GM10847 (cell line): ENCODE measurements at regions not wholly inside any gene's neighbourhood (a gene's known extent, or its start where the extent isn't known, plus 50 kb on each side); places are given as distances from the start of the nearest gene placed in this dataset.

Experiments used
- POLR2A ChIP-seq: IDR thresholded peaks from 2 replicates; pipeline ENCODE4 v1.6.1; 2011; ENCODE audit not compliant: insufficient read length; ENCODE audit errors: extremely low read depth

DNA sequence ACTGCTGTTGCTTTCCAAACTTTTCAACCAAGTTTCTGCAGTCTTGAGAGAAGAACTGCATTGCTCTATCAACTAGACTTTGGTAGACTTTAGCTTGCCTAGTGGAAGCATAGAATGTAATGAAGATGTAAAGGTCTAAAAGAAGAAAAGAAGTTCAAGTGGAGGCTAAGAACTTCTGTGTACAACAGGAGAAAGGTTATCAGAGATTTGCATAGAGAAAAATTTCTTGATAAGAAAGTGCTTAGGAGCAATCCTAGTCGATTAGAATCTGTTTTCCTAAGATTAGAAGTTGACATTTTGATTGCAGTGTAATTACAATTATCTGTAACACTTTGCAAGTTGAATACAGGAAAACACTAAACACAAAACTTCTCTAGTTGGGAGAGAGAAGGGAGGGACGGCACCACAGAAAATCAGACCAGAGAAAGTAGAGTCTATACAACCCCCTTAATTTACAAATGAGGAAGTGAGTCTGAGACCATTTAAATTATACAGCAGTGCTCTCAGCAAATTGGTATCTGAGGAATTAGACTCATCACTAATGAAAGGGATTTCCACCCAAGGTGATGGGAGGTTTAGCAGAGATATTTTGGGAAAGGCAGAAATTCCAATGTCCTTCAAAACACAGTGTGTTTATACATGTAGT is 194.3 kb upstream of the MARCKS start:
- no peak for TF ChIP-seq POLR2A

GRCh38 chr6:113664909-113665308 is 192.2 kb upstream of the MARCKS start:
- TF ChIP-seq POLR2A, result no peak

- no peak for TF ChIP-seq POLR2A
These were observed 188.3 kb upstream of the MARCKS start for GRCh38 chr6:113668641-113669408.

GRCh38 chr6:113669606-113670005 is 187.5 kb upstream of the MARCKS start:
- no peak for TF ChIP-seq POLR2A

DNA sequence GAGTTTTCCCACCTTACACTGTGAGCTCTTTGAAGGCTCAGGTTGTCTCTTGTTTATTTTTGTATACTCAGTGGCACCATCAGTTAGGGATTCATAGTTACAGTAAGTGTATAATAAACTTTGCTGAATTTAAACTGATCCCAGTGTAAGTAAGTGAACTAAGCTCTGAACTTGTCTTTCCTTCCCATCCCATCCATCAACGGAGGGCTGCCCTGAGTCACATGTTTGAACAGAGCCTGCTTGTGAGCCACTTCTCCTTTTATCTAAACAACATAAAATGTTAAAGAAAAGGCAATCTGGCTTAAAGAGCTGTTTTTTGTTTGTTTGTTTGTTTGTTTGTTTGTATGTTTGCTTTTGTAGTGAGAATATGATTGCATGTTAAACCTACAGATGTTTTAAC is 185.7 kb upstream of the MARCKS start:
- TF ChIP-seq POLR2A, result no peak

DNA sequence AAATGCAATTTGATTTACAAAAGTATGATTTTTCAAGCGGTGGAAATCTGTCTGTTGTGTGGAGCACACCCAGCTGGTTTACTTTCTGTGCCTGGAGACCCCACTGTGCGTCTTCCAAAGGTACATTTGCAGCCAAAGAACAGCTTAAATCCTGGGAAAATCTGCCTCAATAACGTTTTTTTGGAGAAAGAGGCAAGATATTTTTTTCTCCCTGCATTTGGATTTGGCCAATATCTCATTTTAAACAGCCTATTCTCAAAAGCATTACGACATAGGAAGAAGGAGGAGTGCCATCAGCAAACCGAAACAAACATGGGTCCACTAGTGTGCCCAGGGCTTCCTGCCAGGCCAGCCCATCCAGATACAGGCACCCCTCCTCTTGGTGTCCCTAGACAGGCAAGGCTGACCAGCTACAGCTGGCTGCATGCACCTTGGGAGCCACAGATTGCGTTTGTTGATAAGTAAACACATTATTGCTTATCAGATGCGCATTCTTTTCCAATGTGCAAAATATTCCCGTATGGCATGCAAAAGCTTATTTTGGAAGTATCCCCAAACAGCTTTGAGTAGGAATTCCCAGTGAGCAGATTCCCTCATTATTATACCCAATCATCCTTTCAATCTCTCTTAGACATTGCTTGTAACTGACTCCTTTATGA is 184.5 kb upstream of the MARCKS start:
- no peak for TF ChIP-seq POLR2A

DNA sequence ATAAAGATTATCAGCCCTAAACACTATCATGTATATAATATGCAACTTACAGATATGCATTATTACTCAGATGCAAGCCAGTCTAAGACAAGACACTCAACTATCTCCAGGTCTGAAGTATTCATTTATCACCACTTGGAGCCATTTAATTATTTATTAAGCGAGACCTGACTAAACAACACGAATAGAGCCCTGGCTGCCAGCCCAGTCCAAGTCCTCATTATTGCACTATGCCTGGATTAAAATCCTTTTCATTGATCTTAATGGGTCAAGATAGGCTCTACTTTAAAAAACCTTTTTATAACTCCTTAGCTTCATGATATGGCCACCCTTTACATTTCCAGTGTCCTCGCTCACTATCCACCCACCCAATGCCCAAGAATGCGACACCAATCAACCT is 183.1 kb upstream of the MARCKS start:
- no peak for TF ChIP-seq POLR2A

- TF ChIP-seq POLR2A, result no peak
These were observed 181.1 kb upstream of the MARCKS start for GRCh38 chr6:113676057-113676456.

DNA sequence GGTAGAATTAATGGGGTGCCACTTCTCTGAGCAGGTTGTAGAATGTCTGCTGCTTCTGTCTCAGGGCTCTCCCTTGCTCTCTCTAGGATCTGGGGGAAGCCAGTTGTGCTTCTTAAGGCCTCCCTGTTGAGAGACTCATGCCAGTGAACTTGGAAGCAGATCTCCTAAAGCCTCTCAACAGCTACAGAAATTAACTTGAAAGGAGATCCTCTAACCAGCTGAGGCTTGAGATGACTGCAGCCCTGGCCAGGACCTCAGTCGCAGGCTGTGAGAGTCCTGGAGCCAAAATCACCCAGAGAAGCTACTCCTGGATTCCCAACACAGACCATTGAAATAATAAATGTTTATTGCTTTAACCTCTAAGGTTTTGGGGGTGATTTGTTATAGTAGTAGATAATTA is 180.2 kb upstream of the MARCKS start:
- no peak for TF ChIP-seq POLR2A

- TF ChIP-seq POLR2A, result no peak
These were observed 178.1 kb upstream of the MARCKS start for GRCh38 chr6:113679051-113679450.

DNA sequence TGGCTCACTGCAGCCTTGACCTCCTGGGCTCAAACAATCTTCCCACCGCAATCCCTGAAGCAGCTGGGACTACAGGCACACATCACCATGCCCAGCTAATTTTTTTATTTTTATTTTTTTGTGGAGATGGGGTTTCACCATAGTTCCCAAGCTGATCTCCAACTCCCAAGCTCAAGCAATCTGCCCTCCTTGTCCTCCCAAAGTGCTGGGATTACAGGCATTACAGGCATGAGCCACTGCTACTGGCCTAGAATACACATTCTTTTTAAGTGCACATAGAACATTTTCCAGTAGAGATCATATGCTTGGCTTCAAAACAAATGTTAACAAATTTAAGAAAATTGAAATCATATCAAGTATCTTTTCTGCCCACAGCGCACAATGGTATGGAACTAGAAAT is 176.8 kb upstream of the MARCKS start:
- TF ChIP-seq POLR2A, result no peak

GRCh38 chr6:113683968-113684367 is 173.2 kb upstream of the MARCKS start:
- TF ChIP-seq POLR2A, result no peak

DNA sequence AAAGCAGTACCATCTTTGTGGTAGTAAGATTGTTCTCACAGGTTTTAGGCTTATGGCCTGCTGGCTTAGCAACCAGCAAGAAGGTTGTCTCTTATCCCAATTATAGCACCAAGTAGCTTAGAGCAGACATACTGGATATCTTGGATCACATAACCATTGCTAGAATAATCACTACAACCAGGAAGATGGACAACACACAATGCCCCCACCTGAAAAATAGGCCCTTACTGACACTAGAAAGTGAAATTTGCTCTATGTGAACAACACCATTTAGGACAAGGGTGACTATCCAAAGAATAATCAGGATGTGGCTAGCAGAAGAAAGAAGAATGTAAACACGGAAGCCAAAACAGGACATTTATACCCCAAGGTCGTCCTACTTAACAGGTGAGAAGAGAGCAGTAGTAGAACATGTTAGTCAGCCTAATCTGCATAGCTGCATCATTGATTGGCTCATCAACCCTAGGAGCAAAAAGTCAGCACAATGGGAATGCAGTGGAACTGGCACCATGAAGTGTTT is 172.7 kb upstream of the MARCKS start:
- no peak for TF ChIP-seq POLR2A

GRCh38 chr6:113686049-113686448 is 171.1 kb upstream of the MARCKS start:
- no peak for TF ChIP-seq POLR2A

DNA sequence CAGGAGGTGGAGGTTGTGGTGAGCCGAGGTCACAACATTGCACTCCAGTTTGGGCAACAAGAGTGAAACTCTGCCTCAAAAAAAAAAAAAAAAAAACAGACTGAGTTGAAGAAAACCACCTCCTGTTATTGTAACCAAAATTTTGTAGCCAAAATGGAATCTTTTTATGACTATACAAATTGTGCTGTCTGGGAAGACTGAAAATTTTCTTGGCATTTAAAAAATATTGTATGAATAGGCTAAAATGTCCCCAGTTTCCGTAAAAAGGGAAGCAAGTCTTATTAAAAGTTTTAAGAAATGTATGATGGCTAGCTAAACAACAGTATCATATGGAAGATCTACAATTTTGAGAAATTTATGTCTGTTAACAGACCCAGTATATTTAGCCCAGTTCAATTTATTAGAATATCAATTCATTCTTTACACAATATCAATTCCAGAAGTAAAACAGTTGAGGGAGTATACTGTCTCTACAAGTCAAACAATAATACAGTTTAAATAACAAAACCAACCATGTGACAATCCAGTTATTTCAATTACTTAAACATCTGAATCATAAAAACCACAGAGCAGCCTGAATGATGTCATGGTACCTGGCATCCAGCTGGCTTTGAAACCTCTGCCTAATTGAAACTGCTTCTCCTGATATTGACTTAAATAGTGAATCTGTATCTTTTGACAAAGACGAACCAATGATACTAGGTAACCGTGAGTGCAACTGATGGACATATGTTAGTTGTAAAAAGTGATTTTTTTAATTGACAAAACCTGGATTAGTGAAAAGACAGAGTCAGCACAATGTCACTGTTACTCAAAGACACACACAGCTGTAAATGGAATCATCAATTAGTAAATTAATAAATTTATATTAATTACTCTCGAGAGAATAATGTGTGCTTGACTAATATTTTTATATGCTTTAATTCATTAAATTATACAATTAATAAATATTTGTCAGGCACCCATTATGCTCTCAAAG is 166.6 kb upstream of the MARCKS start:
- no peak for TF ChIP-seq POLR2A
